Mucosa of gallbladder (tissue), 1 donor: ENCODE measurements at regions not wholly inside any gene's neighbourhood (a gene's known extent, or its start where the extent isn't known, plus 50 kb on each side); places are given as distances from the start of the nearest gene placed in this dataset.
A peak's percentile ranks its signal among the peaks of the same experiment; 100 is the strongest.
"Not testable (repeated sequence)": the region's sequence is repeated elsewhere in the genome, so short reads cannot be mapped to it uniquely, and the experiment has no call there.

Experiments used
- DNase-seq: peaks from one replicate; pipeline ENCODE4 v3.0.0-alpha.2; 2020; ENCODE audit warnings: low spot score
- donor health status: DM: no; HTN: no; CAD: no.

GRCh38 chr5:173423452-173424117 is 95.4 kb upstream of the STC2 start:
- DNase-seq: no peak

- peak; percentile 20 for DNase-seq
Measured at GRCh38 chr5:173420108-173420507, 91.9 kb upstream of the STC2 start.

- DNase-seq: no peak
Measured at GRCh38 chr5:173413471-173413982, 85.3 kb upstream of the STC2 start.

GRCh38 chr5:173412566-173412965 is 84.4 kb upstream of the STC2 start:
- no peak for DNase-seq

- DNase-seq: no peak
Measured at GRCh38 chr5:173411791-173412555, 83.8 kb upstream of the STC2 start.

GRCh38 chr5:173410459-173411233 is 82.4 kb upstream of the STC2 start:
- no peak for DNase-seq

GRCh38 chr5:173408946-173409345 is 80.7 kb upstream of the STC2 start:
- DNase-seq: no peak

GRCh38 chr5:173399851-173400250 is 71.6 kb upstream of the STC2 start:
- no peak for DNase-seq

GRCh38 chr5:173397516-173397915 is 69.3 kb upstream of the STC2 start:
- no peak for DNase-seq

- no peak for DNase-seq
Measured at GRCh38 chr5:173396311-173396993, 68.2 kb upstream of the STC2 start.

GRCh38 chr5:173395933-173396308 is 67.7 kb upstream of the STC2 start:
- DNase-seq: no peak

GRCh38 chr5:173395257-173395932 is 67.2 kb upstream of the STC2 start:
- no peak for DNase-seq

GRCh38 chr5:173394701-173395100 is 66.5 kb upstream of the STC2 start:
- no peak for DNase-seq

- DNase-seq: no peak
Measured at GRCh38 chr5:173392172-173392571, 64.0 kb upstream of the STC2 start.

GRCh38 chr5:173391031-173391430 is 62.8 kb upstream of the STC2 start:
- no peak for DNase-seq

GRCh38 chr5:173387293-173387692 is 59.1 kb upstream of the STC2 start:
- DNase-seq: not testable (repeated sequence)

- DNase-seq: no peak
Measured at GRCh38 chr5:173385832-173386360, 57.7 kb upstream of the STC2 start.

- no peak for DNase-seq
Measured at GRCh38 chr5:173383711-173384110, 55.5 kb upstream of the STC2 start.

- DNase-seq: no peak
Measured at GRCh38 chr5:173378727-173379126, 50.5 kb upstream of the STC2 start.
